Neuronal stem cell (in vitro differentiated cells): ENCODE measurements at regions not wholly inside any gene's neighbourhood (a gene's known extent, or its start where the extent isn't known, plus 50 kb on each side); places are given as distances from the start of the nearest gene placed in this dataset.

Experiments used
- DNase-seq: peaks from one replicate; pipeline ENCODE4 v3.0.0-alpha.2; 2013; ENCODE audit warnings: low spot score
- H2AFZ ChIP-seq: one replicate; pipeline ENCODE4 v1.6.1; 2013; ENCODE audit warnings: mild to moderate bottlenecking, low read length, inconsistent platforms
- H2AK5ac ChIP-seq: 2 replicates; pipeline ENCODE4 v1.6.1; 2013; ENCODE audit warnings: low read depth, mild to moderate bottlenecking, inconsistent platforms, low read length, moderate library complexity, mixed read lengths
- H2BK120ac ChIP-seq: 2 replicates; pipeline ENCODE4 v1.6.1; 2013; ENCODE audit warnings: low read depth, mild to moderate bottlenecking, inconsistent platforms, low read length, moderate library complexity, mixed read lengths
- H2BK12ac ChIP-seq: one replicate; pipeline ENCODE4 v1.6.1; 2013; ENCODE audit warnings: low read length, inconsistent platforms
- H2BK15ac ChIP-seq: 2 replicates; pipeline ENCODE4 v1.6.1; 2013; ENCODE audit warnings: mild to moderate bottlenecking, low read length, inconsistent platforms, mixed read lengths
- H2BK5ac ChIP-seq: one replicate; pipeline ENCODE4 v1.6.1; 2013; ENCODE audit warnings: inconsistent platforms, mild to moderate bottlenecking, low read length, moderate library complexity
- H3K14ac ChIP-seq: one replicate; pipeline ENCODE4 v1.6.1; 2013; ENCODE audit warnings: low read length, inconsistent platforms
- H3K18ac ChIP-seq: 2 replicates; pipeline ENCODE4 v1.6.1; 2013; ENCODE audit warnings: low read length, inconsistent platforms
- H3K23ac ChIP-seq: 2 replicates; pipeline ENCODE4 v1.6.1; 2013; ENCODE audit warnings: low read depth, mild to moderate bottlenecking, mixed read lengths, low read length, inconsistent platforms; ENCODE audit not compliant: poor library complexity
- H3K27ac ChIP-seq: replicated peaks from 3 replicates; pipeline ENCODE4 v1.5.1; 2013; ENCODE audit warnings: low read length, inconsistent platforms
- H3K27me3 ChIP-seq, 3 experiments: 2 replicates each; pipeline ENCODE4 v1.6.1; 2013; ENCODE audit warnings: low read length in 3 of 3, mild to moderate bottlenecking in 2 of 3, inconsistent platforms in 1 of 3, low read depth in 1 of 3, mixed read lengths in 1 of 3, moderate library complexity in 1 of 3; ENCODE audit not compliant: control insufficient read depth in 3 of 3, insufficient read depth in 3 of 3
- H3K36me3 ChIP-seq, 2 donors: replicated peaks in 1 of 2; 2 replicates each; pipeline ENCODE4 v1.6.1; 2013; ENCODE audit warnings: low read length in 2 of 2; ENCODE audit not compliant: control insufficient read depth in 2 of 2, insufficient read depth in 2 of 2
- H3K4ac ChIP-seq: 2 replicates; pipeline ENCODE4 v1.6.1; 2013; ENCODE audit warnings: inconsistent platforms, mild to moderate bottlenecking, low read length, moderate library complexity
- H3K4me1 ChIP-seq, 2 donors: 1 replicate in 1 of 2; 2 replicates in 1 of 2; pipeline ENCODE4 v1.6.1; 2013; ENCODE audit warnings: low read length in 2 of 2, low read depth in 1 of 2; ENCODE audit not compliant: control insufficient read depth in 2 of 2, insufficient read depth in 1 of 2
- H3K4me2 ChIP-seq: one replicate; pipeline ENCODE4 v1.6.1; 2013; ENCODE audit warnings: mild to moderate bottlenecking, low read length, inconsistent platforms; ENCODE audit not compliant: insufficient read depth, poor library complexity, severe bottlenecking
- H3K4me3 ChIP-seq, 2 donors: 2 replicates each; pipeline ENCODE4 v1.5.1; 2013; ENCODE audit warnings: low read length in 2 of 2, mild to moderate bottlenecking in 2 of 2, inconsistent platforms in 1 of 2, moderate library complexity in 1 of 2
- H3K79me1 ChIP-seq: one replicate; pipeline ENCODE4 v1.6.1; 2013; ENCODE audit warnings: low read depth, mild to moderate bottlenecking, inconsistent platforms, low read length, moderate library complexity
- H3K9ac ChIP-seq: one replicate; pipeline ENCODE4 v1.6.1; 2013; ENCODE audit warnings: mild to moderate bottlenecking, low read depth, low read length, inconsistent platforms; ENCODE audit not compliant: poor library complexity
- H3K9me3 ChIP-seq, 2 donors: replicated peaks in 1 of 2; 2 replicates each; pipeline versions ENCODE3 to v1.6.1; 2013; ENCODE audit warnings: low read length in 2 of 2, mild to moderate bottlenecking in 2 of 2, inconsistent platforms in 1 of 2, low read depth in 1 of 2, mixed read lengths in 1 of 2, moderate library complexity in 1 of 2; ENCODE audit not compliant: control insufficient read depth in 2 of 2, insufficient read depth in 1 of 2
- H4K8ac ChIP-seq: one replicate; pipeline ENCODE4 v1.6.1; 2013; ENCODE audit warnings: low read depth, mild to moderate bottlenecking, inconsistent platforms, low read length, moderate library complexity
- H4K91ac ChIP-seq: one replicate; pipeline ENCODE4 v1.6.1; 2013; ENCODE audit warnings: low read length, low read depth, mild to moderate bottlenecking, inconsistent platforms; ENCODE audit not compliant: poor library complexity
- WGBS, 2 donors: extraction: QIAGEN DNeasy Blood & Tissue Kit; methylation state at CpG; one replicate each; pipeline ENCODE4 v1.1.7; 2013; ENCODE audit warnings: missing lambda C conversion rate in 2 of 2, mixed read lengths in 1 of 2; ENCODE audit not compliant: insufficient read length in 2 of 2, insufficient replicate concordance in 1 of 2; ENCODE audit errors: extremely low coverage in 2 of 2; 5-methylcytosine and 5-hydroxymethylcytosine counted together

DNA sequence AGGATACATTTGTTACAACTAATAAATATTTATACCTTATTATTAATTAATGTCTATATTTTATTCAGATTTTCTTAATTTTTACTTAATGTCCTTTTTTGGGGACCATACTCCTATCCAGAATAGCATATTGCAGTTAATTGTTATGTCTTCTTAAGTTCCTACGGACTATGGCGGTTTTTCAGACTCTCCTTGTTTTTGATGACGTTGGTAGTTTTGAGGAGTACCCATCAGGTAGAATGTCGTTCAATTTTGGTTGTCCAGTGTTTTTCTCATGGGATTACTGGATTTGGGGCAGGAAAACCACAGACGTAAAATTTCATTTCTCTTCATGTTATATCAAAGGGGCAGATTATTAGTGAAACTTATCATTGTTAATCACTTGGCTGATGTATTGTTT, 223.7 kb downstream of the ISL1 start:
- Histone ChIP-seq H2BK120ac (no peak overlapping the region), H4K91ac (no peak overlapping the region), H3K36me3 (no peaks in the 10 kb centered on the region), H3K4ac (no peak overlapping the region), H3K4me3 (no peak overlapping the region), H3K27ac (no peak overlapping the region), H2BK5ac (no peak overlapping the region), H4K8ac (no peak overlapping the region), H3K9ac (no peak overlapping the region), H3K27me3 (no peaks in the 10 kb centered on the region), H3K9me3 (no peaks in the 10 kb centered on the region), H3K79me1 (no peaks in the 10 kb centered on the region), H2BK15ac (no peak overlapping the region), H3K23ac (no peak overlapping the region), H3K18ac (no peak overlapping the region), H2AFZ (no peak overlapping the region), H3K4me1 (no peaks in the 10 kb centered on the region), H3K14ac (no peak overlapping the region), H2BK12ac (no peak overlapping the region), H3K4me2 (no peak overlapping the region), H2AK5ac (no peak overlapping the region)
- DNase-seq, result no peak
- no CpG with 5 or more reads among the region's 5 CpGs for WGBS, 2 donors

DNA sequence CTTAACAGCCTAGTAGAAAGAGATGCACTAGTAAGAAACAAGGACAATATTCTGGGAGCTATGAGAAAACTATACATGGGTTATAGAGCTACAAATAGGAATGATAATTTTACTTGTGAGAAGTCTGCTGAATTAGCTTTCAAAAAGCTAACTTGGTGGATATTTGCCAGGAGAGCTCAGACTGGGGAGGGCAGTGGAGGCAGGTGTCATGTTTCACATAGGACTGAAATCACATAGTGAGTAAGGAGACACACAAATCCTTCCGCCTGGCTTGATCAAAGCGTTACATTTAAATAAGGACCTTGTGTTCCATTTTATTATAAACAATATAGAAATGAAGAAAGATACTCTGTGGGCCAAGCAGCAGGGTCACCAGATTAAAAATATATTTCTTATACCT, 235.0 kb downstream of the ISL1 start:
- no CpG with 5 or more reads among the region's 2 CpGs for WGBS, 2 donors
- no peak overlapping the region for H2BK5ac ChIP-seq

DNA sequence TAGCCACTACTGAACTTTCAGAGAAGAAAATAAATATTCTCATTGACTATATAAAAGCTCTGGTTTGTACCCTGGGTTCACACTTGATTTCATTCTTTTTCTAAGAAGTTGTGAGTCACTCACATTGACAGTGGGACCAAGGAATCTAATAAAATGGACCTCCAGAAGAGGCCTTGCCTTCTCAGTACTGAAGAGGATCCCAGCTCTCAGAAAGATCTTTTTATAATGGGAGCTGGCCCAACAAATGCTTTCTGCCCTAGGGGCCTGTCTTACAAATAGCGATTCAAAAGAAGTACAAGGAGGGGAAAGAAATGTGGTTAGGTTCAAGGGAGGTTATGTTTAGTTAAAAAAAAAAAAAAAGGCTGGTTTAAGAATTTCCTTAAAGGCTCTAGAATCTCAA, 237.9 kb downstream of the ISL1 start:
- Histone ChIP-seq H3K4me1 (peaks cover 0 to 4% of the 10 kb centered on the region in 2 donors), H3K4ac (no peak overlapping the region), H3K9ac (no peak overlapping the region), H3K27me3 (no peaks in the 10 kb centered on the region), H4K8ac (no peak overlapping the region), H2AK5ac (no peak overlapping the region), H2BK120ac (no peak overlapping the region), H3K36me3 (no peaks in the 10 kb centered on the region), H3K9me3 (no peaks in the 10 kb centered on the region), H2BK15ac (no peak overlapping the region), H3K23ac (no peak overlapping the region), H3K18ac (no peak overlapping the region), H2BK12ac (no peak overlapping the region), H3K14ac (no peak overlapping the region), H3K79me1 (no peaks in the 10 kb centered on the region), H2BK5ac (no peak overlapping the region), H4K91ac (no peak overlapping the region), H3K27ac (no peak overlapping the region), H3K4me3 (no peak overlapping the region), H2AFZ (no peak overlapping the region), H3K4me2 (no peak overlapping the region)
- WGBS, 2 donors, result no CpG with 5 or more reads among the region's 1 CpG
- no peak for DNase-seq

More for the DNA sequence above, 235.0 kb downstream of the ISL1 start:
- Histone ChIP-seq H3K14ac (no peak overlapping the region), H3K4me2 (no peak overlapping the region), H3K18ac (no peak overlapping the region), H3K79me1 (no peaks in the 10 kb centered on the region), H3K4ac (no peak overlapping the region), H2AK5ac (no peak overlapping the region), H3K9me3 (no peaks in the 10 kb centered on the region), H3K27ac (no peak overlapping the region), H3K9ac (no peak overlapping the region), H4K91ac (no peak overlapping the region), H2BK15ac (no peak overlapping the region), H2AFZ (no peak overlapping the region), H3K27me3 (no peaks in the 10 kb centered on the region), H2BK120ac (no peak overlapping the region), H4K8ac (no peak overlapping the region), H3K4me1 (peaks cover 0 to 4% of the 10 kb centered on the region in 2 donors), H3K23ac (no peak overlapping the region), H3K4me3 (no peak overlapping the region), H3K36me3 (no peaks in the 10 kb centered on the region), H2BK12ac (no peak overlapping the region)
- no peak for DNase-seq

DNA sequence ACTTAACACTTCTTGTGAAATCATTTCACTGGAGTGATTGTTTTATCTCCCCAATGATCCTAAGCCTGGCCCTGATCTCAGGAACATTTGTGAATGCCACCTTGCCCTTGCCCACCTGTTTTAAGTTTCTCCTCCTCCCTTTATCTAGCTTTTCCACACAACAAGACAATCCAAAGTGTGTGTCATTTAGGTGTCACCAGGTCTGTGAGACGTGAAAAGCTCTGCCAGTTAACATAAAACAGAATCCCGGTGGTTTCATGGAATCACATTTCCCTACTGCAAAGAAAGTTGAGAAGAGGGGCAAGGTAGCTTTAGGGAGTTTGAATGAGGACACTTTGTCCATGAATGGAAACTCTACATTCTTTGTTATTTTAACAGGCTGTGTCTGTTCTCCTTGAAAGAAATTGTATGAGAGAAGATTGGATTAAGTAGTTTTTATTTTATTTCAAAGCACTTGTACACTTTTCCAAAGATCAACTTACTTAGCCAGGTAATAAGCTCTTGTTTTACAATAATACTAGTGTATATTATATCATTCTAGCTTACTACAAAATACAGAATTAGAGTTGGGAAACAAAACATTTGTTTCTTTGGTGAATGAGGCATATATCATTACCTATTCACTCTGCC, 239.0 kb downstream of the ISL1 start:
- Histone ChIP-seq H2AK5ac (no peak overlapping the region), H3K4ac (no peak overlapping the region), H2BK15ac (no peak overlapping the region), H4K8ac (no peak overlapping the region), H2BK120ac (no peak overlapping the region), H4K91ac (no peak overlapping the region), H3K27ac (no peak overlapping the region), H3K14ac (no peak overlapping the region), H3K9ac (no peak overlapping the region), H3K9me3 (no peaks in the 10 kb centered on the region), H3K27me3 (no peaks in the 10 kb centered on the region), H2BK12ac (no peak overlapping the region), H2AFZ (no peak overlapping the region), H3K36me3 (no peaks in the 10 kb centered on the region), H3K79me1 (no peaks in the 10 kb centered on the region), H3K4me3 (no peak overlapping the region), H3K18ac (no peak overlapping the region), H3K4me1 (peaks cover 0 to 4% of the 10 kb centered on the region in 2 donors), H3K4me2 (no peak overlapping the region), H2BK5ac (no peak overlapping the region), H3K23ac (no peak overlapping the region)
- DNase-seq, result no peak
- no CpG with 5 or more reads among the region's 2 CpGs for WGBS, 2 donors
